ENCODE measurements at regions not wholly inside any gene's neighbourhood (a gene's known extent, or its start where the extent isn't known, plus 50 kb on each side); places are given as distances from the start of the nearest gene placed in this dataset.

DNA sequence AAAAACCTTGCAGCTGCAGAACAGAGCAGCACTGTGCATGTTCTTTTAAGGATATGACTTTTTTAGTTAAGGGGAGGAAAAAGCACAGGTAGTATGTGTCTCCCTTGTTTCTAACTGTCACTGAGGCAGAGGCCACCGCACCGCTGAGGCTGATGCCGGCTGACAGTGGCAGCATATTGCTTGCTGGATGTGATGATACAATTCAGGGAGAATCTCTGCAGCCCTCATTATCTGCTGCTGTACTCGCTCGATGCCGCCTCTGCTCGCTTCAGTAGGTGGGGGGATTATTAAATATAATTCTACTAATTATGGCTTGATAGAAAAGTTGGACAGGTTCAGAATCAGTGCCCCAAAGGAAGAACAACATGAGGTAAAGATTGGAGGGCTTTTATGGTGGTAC, 378.8 kb upstream of the NOCT start:
- no peak for TF ChIP-seq POLR2AphosphoS5 (IDR thresholded peaks at IDR 0.05; ENCODE audit: low read depth, low read length)
- no peak for TF ChIP-seq FOXP2 (optimal IDR thresholded peaks at IDR 0.05; ENCODE audit: borderline replicate concordance, extremely low read depth, extremely low read length, insufficient read depth)

DNA sequence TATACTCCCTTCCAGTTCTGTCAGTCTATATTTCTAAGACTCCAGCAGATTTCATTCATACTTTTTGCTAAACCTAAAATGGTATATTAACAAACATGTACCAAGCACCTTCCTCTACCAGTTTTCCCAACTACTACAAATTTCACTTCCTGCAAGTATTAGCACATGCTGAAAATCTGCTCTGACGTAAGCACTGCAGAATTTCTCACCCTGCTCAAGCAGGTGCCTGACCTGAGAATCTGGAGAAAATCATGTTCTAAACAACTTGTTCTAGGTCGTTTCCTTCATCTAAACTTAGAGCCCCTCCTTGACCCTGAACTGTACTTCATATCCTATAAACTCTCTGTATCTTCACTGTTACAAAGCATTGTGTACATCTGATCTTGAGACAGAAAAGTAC, 380.7 kb upstream of the NOCT start:
- TF ChIP-seq TAF1 (IDR thresholded peaks at IDR 0.05; ENCODE audit: borderline replicate concordance, insufficient read depth, low read length), result no peak
- TF ChIP-seq FOXP2 (optimal IDR thresholded peaks at IDR 0.05; ENCODE audit: borderline replicate concordance, extremely low read depth, extremely low read length, insufficient read depth), result no peak
- TF ChIP-seq, protein P1, sequence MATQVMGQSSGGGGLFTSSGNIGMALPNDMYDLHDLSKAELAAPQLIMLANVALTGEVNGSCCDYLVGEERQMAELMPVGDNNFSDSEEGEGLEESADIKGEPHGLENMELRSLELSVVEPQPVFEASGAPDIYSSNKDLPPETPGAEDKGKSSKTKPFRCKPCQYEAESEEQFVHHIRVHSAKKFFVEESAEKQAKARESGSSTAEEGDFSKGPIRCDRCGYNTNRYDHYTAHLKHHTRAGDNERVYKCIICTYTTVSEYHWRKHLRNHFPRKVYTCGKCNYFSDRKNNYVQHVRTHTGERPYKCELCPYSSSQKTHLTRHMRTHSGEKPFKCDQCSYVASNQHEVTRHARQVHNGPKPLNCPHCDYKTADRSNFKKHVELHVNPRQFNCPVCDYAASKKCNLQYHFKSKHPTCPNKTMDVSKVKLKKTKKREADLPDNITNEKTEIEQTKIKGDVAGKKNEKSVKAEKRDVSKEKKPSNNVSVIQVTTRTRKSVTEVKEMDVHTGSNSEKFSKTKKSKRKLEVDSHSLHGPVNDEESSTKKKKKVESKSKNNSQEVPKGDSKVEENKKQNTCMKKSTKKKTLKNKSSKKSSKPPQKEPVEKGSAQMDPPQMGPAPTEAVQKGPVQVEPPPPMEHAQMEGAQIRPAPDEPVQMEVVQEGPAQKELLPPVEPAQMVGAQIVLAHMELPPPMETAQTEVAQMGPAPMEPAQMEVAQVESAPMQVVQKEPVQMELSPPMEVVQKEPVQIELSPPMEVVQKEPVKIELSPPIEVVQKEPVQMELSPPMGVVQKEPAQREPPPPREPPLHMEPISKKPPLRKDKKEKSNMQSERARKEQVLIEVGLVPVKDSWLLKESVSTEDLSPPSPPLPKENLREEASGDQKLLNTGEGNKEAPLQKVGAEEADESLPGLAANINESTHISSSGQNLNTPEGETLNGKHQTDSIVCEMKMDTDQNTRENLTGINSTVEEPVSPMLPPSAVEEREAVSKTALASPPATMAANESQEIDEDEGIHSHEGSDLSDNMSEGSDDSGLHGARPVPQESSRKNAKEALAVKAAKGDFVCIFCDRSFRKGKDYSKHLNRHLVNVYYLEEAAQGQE (IDR thresholded peaks at IDR 0.05; ENCODE audit: insufficient read depth in 1 of 2, low read depth in 2 of 2, low read length in 2 of 2), result no peak
- no peak for TF ChIP-seq SIN3A (IDR thresholded peaks at IDR 0.05; ENCODE audit: borderline replicate concordance, insufficient read depth, low read length)
- no peak for TF ChIP-seq POLR2AphosphoS5 (IDR thresholded peaks at IDR 0.05; ENCODE audit: low read depth, low read length)

DNA sequence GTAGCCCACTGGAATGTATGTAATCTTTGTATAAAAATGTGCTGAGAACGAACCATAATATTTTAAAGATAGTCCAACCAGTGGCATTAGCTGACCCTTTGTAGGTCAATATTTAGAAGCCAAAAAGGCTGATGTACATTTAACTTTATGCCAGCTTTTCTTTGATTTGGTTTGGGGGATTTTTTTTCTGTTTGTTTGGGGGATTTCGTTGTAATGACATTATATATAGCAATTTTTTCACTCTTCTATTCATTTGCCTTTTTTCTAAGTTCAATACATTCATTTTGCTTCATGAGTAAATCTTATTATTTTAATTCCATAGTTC, 382.0 kb upstream of the NOCT start:
- TF ChIP-seq POLR2AphosphoS5 (IDR thresholded peaks at IDR 0.05; ENCODE audit: low read depth, low read length), result no peak
- TF ChIP-seq, protein P1 (IDR thresholded peaks at IDR 0.05; ENCODE audit: insufficient read depth in 1 of 2, low read depth in 2 of 2, low read length in 2 of 2), result no peak
- TF ChIP-seq SIN3A (IDR thresholded peaks at IDR 0.05; ENCODE audit: borderline replicate concordance, insufficient read depth, low read length), result no peak
- TF ChIP-seq TAF1 (IDR thresholded peaks at IDR 0.05; ENCODE audit: borderline replicate concordance, insufficient read depth, low read length), result no peak
- TF ChIP-seq FOXP2 (optimal IDR thresholded peaks at IDR 0.05; ENCODE audit: borderline replicate concordance, extremely low read depth, extremely low read length, insufficient read depth), result no peak

DNA sequence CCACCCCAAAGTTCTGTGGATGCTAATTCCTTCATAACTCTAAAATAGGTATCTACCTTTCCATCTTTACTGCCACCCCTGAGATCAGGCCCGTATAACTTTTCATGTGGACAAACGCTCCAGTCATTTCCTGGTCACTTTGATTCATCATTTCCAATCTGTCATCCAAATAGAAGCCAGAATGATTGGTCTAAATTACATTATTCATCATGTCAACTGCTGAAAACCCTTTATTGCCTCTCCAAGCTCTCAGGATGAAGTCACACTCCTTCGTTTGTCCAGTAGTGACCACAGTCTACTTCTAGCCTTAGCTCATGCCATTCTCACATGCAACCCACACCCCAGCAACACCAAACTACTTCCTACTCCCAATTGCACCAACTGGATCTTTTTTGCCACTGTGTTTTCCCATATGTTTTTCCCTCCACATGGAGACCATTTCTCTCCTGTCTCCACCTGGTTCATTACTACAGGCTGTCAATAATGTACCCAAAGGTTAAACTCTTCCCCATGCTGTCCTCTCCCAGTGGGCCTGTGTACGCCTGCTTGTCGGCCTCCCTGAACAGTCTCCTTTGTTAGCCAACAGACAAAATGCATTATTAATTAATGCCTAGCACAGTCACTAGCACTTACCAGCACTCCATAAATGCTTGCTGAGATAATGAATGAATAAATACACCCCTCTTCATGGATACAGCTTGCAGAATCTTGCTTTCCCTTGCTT, 382.6 kb upstream of the NOCT start:
- TF ChIP-seq TAF1 (IDR thresholded peaks at IDR 0.05; ENCODE audit: borderline replicate concordance, insufficient read depth, low read length) (no peak), POLR2AphosphoS5 (IDR thresholded peaks at IDR 0.05; ENCODE audit: low read depth, low read length) (no peak), FOXP2 (optimal IDR thresholded peaks at IDR 0.05; ENCODE audit: borderline replicate concordance, extremely low read depth, extremely low read length, insufficient read depth) (no peak), SIN3A (IDR thresholded peaks at IDR 0.05; ENCODE audit: borderline replicate concordance, insufficient read depth, low read length) (no peak)
- TF ChIP-seq, protein P1 (IDR thresholded peaks at IDR 0.05; ENCODE audit: insufficient read depth in 1 of 2, low read depth in 2 of 2, low read length in 2 of 2), result no peak

DNA sequence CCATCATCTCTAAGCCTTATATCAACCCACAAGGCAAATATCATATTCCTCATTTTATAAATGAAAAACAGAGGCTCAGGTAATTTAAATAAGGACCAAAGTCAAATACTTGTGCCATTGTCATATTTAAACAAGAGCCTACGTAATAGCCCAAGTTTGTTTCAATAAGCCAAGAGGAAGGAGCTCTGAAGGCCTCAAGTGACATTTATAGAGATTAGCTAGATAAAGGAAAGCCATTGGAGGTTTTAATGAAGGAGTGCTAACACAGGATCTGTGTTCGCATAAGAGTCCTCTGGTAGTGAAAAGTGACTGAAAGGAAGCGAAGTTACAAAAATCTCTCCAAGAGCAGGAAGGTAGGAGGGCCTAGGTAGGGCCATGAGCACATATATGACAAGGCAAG, 384.9 kb upstream of the NOCT start:
- TF ChIP-seq, protein P1 (IDR thresholded peaks at IDR 0.05; ENCODE audit: insufficient read depth in 1 of 2, low read depth in 2 of 2, low read length in 2 of 2), result no peak
- TF ChIP-seq TAF1 (IDR thresholded peaks at IDR 0.05; ENCODE audit: borderline replicate concordance, insufficient read depth, low read length), result no peak
- no peak for TF ChIP-seq SIN3A (IDR thresholded peaks at IDR 0.05; ENCODE audit: borderline replicate concordance, insufficient read depth, low read length)
- no peak for TF ChIP-seq FOXP2 (optimal IDR thresholded peaks at IDR 0.05; ENCODE audit: borderline replicate concordance, extremely low read depth, extremely low read length, insufficient read depth)
- TF ChIP-seq POLR2AphosphoS5 (IDR thresholded peaks at IDR 0.05; ENCODE audit: low read depth, low read length), result no peak

All from PFSK-1 (cell line).